ENCODE measurements at regions not wholly inside any gene's neighbourhood (a gene's known extent, or its start where the extent isn't known, plus 50 kb on each side); places are given as distances from the start of the nearest gene placed in this dataset.
"Not testable (repeated sequence)": the region's sequence is repeated elsewhere in the genome, so short reads cannot be mapped to it uniquely, and the experiment has no call there.

DNA sequence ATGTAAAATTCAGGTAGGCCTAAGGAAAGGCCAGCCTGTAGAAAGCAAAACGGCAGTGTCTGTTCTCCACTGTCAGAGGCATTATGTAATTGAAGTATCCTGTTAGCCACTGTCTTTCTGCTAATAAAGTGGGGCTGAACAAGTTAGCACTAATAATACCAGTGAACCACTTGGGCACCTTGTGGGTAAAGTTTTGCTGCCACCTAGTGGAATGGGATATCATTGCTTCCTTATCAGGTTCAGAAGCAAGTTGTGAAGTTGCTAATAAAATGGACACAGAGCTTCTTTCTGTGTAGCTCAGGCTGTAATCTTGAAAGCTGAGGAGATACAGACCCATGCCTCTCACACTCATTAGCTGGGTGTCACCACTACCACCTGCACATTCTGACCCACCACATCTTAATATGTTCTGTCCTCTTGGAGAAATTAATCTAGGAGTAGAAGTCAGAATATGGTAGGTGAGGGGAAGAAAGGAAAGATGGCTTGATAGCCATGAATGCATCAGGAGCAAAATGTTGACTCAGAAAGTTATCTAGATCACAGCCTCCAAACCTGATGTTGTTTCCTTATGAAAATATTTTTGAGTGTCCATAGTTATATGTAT lies 175.1 kb downstream of the SEPTIN7 start:
- H3K36me3 Mint-ChIP-seq = no peaks in the 10 kb centered on the region

DNA sequence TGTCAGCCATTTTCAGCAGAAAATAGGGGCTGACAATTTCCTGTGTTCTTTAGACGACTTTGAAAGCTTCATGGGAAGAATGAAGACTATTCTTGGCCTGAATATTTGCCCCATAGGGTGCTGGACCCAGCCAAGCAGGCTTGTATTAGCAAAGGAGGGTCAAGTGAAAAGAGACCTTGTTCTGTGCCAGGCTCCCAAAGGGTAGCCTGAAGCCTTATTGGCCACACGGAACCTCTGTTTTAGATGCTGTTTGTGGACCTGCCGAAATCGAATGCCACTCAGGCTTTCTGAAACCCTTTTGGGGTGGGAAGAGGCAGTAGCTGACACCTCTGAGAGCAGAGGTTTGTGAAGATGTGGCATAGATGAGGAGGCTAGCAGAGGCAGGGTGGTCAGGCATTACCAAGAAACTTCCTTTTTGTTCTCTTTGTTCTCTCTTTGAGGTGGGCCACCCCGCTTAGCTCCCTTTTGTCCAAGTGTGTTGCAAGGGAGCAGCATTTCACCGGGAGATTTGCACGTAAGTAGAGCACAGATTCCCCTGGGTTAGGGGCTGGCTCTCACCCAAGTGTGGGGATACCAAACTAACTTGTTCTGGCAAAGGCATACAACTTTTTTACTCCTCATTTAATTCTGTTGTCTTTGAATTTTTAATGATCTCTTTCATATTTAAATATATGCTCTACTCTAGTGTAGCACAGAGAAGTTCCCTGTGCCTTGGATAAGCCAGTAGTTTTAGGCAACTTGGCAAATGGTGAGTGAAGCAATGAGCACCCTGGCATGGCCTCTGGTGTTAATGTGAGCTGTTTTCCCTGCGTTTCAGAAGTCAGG lies 174.0 kb upstream of the EEPD1 start:
- H3K36me3 Mint-ChIP-seq; POLR2A ChIA-PET; H3K27ac ChIP-seq (ENCODE audit: low read length); ATAC-seq (replicated peaks in 1 of 4); H3K36me3 ChIP-seq (ENCODE audit: control insufficient read depth in 2 of 2, extremely low read depth in 1 of 2, insufficient read depth in 1 of 2, low read length in 1 of 2); H3K4me3 ChIP-seq (ENCODE audit: control insufficient read depth in 1 of 2, extremely low read depth in 1 of 2, low read length in 1 of 2); DNase-seq; H3K27ac Mint-ChIP-seq; H3K9me3 ChIP-seq; H3K4me1 ChIP-seq (ENCODE audit: control insufficient read depth in 1 of 2, extremely low read depth in 1 of 2, insufficient read depth in 2 of 2, low read length in 2 of 2); H3K4me1 Mint-ChIP-seq; H3K4me3 Mint-ChIP-seq; H3K9me3 Mint-ChIP-seq: not testable (repeated sequence)
- H3K27me3 ChIP-seq (replicated peaks in 1 of 2; ENCODE audit: control insufficient read depth in 2 of 2, extremely low read depth in 1 of 2, insufficient read depth in 2 of 2, low read length in 1 of 2) = peaks cover 0 to 20% of the 10 kb centered on the region in 2 experiments
- CTCF ChIA-PET = interaction anchor here (1.2 kb wide), 2 partner anchors 62 to 308 kb away, joined by 3 read pairs; no protein-coding TSS in a partner anchor
- WGBS (ENCODE audit: insufficient coverage) = 55% methylated on average over 5 of the region's 8 CpGs
- H3K27me3 Mint-ChIP-seq = peaks cover 3 to 11% of the 10 kb centered on the region in 2 donors

More for the DNA sequence above, 175.1 kb downstream of the SEPTIN7 start:
- no CpG with 5 or more reads among the region's 1 CpG for WGBS (ENCODE audit: insufficient coverage)
- DNase-seq (peak in 26 of 35 experiments; percentile 10 to 83 (median 34)), ATAC-seq (replicated peaks in 1 of 4) (peak; percentile 63 to 70 (median 67))
- no peaks in the 10 kb centered on the region for H3K36me3 ChIP-seq (ENCODE audit: control insufficient read depth in 2 of 2, extremely low read depth in 1 of 2, insufficient read depth in 1 of 2, low read length in 1 of 2)
- peaks cover 17 to 24% of the 10 kb centered on the region in 2 donors for H3K27me3 Mint-ChIP-seq
- CTCF ChIA-PET = interaction anchor here in 1 of 2 donors (0.6 to 1.0 kb wide), 3 partner anchors 59 to 318 kb away, joined by 3 to 4 read pairs (median 3); no protein-coding TSS in a partner anchor
- H3K4me1 ChIP-seq (ENCODE audit: control insufficient read depth in 1 of 2, extremely low read depth in 1 of 2, insufficient read depth in 2 of 2, low read length in 2 of 2) = no peaks in the 10 kb centered on the region
- H3K4me3 Mint-ChIP-seq = no peak overlapping the region
- H3K27ac Mint-ChIP-seq = no peak overlapping the region
- peaks cover 0 to 10% of the 10 kb centered on the region in 2 experiments for H3K27me3 ChIP-seq (replicated peaks in 1 of 2; ENCODE audit: control insufficient read depth in 2 of 2, extremely low read depth in 1 of 2, insufficient read depth in 2 of 2, low read length in 1 of 2)
- no peaks in the 10 kb centered on the region for H3K9me3 Mint-ChIP-seq
- H3K27ac ChIP-seq (ENCODE audit: low read length) = no peak overlapping the region
- no peak overlapping the region for H3K4me3 ChIP-seq (ENCODE audit: control insufficient read depth in 1 of 2, extremely low read depth in 1 of 2, low read length in 1 of 2)
- no peaks in the 10 kb centered on the region for H3K9me3 ChIP-seq
- POLR2A ChIA-PET = no interaction called here
- H3K4me1 Mint-ChIP-seq = peaks cover 4 to 5% (median 4%) of the 10 kb centered on the region in 3 donors

DNA sequence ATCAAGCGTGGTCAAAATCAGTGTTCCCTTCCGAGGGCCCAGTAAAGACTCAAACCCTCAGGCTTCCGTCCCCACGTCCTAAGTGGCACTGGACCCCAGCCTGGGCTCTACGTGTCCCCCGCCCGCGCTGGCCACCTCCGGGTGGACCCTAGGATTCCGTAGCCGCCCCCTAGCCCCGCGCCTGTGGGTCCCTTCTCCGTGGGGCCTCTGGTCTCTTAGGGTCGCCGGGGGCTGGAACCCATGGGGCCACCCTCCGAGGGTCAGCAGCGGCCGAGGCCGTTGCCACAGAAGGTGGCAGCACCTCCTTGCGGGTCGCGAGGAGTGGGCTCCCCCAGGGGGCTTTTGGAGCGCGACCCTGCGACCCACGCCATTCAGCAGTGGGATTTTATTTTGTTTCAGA lies 170.5 kb upstream of the EEPD1 start:
- no peak overlapping the region for H3K27ac ChIP-seq (ENCODE audit: low read length)
- no peaks in the 10 kb centered on the region for H3K9me3 ChIP-seq
- ChIA-PET POLR2A (no interaction called here), CTCF (interaction anchor here in 1 of 2 donors (1.0 kb wide), 1 partner anchor 11 kb away, joined by 3 read pairs; no protein-coding TSS in a partner anchor)
- peaks cover 0 to 17% of the 10 kb centered on the region in 2 experiments for H3K27me3 ChIP-seq (replicated peaks in 1 of 2; ENCODE audit: control insufficient read depth in 2 of 2, extremely low read depth in 1 of 2, insufficient read depth in 2 of 2, low read length in 1 of 2)
- peaks cover 0 to 3% of the 10 kb centered on the region in 2 experiments for H3K4me1 ChIP-seq (ENCODE audit: control insufficient read depth in 1 of 2, extremely low read depth in 1 of 2, insufficient read depth in 2 of 2, low read length in 2 of 2)
- H3K27me3 Mint-ChIP-seq = peaks cover 0 to 2% of the 10 kb centered on the region in 2 donors
- no peak for ATAC-seq (replicated peaks in 1 of 4)
- H3K4me3 Mint-ChIP-seq = no peak overlapping the region
- H3K36me3 ChIP-seq (ENCODE audit: control insufficient read depth in 2 of 2, extremely low read depth in 1 of 2, insufficient read depth in 1 of 2, low read length in 1 of 2) = no peaks in the 10 kb centered on the region
- H3K27ac Mint-ChIP-seq = no peak overlapping the region
- no peaks in the 10 kb centered on the region for H3K36me3 Mint-ChIP-seq
- no peaks in the 10 kb centered on the region for H3K9me3 Mint-ChIP-seq
- DNase-seq = no peak
- peaks cover 0 to 3% (median 0%) of the 10 kb centered on the region in 3 donors for H3K4me1 Mint-ChIP-seq
- no peak overlapping the region for H3K4me3 ChIP-seq (ENCODE audit: control insufficient read depth in 1 of 2, extremely low read depth in 1 of 2, low read length in 1 of 2)
- 92% methylated on average over 19 of the region's 27 CpGs for WGBS (ENCODE audit: insufficient coverage)

DNA sequence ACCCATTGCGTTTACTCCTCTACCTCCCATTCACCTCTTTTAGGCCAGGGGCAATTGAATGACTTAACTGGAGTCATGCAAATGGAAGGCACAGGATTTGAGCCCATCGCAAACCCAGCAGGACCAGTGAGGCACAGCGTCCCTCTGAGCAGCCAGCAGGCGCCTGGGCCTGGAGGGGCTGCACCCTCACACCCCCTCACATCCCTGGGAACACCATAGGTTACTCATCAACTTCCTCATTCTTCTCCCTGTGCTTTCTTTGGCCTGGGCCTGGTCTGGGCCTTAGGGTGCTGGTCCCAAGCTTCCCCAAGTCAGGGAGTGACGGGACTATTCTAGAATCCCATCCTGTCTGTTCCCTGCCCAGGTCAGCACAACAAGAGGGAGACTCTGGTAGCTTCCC lies 169.4 kb upstream of the EEPD1 start:
- H3K9me3 Mint-ChIP-seq = no peaks in the 10 kb centered on the region
- Histone ChIP-seq H3K27ac (ENCODE audit: low read length) (no peak overlapping the region), H3K27me3 (replicated peaks in 1 of 2; ENCODE audit: control insufficient read depth in 2 of 2, extremely low read depth in 1 of 2, insufficient read depth in 2 of 2, low read length in 1 of 2) (peaks cover 0 to 17% of the 10 kb centered on the region in 2 experiments), H3K9me3 (no peaks in the 10 kb centered on the region), H3K4me3 (ENCODE audit: control insufficient read depth in 1 of 2, extremely low read depth in 1 of 2, low read length in 1 of 2) (no peak overlapping the region), H3K36me3 (ENCODE audit: control insufficient read depth in 2 of 2, extremely low read depth in 1 of 2, insufficient read depth in 1 of 2, low read length in 1 of 2) (no peaks in the 10 kb centered on the region), H3K4me1 (ENCODE audit: control insufficient read depth in 1 of 2, extremely low read depth in 1 of 2, insufficient read depth in 2 of 2, low read length in 2 of 2) (peaks cover 0 to 3% of the 10 kb centered on the region in 2 experiments)
- POLR2A ChIA-PET = no interaction called here
- CTCF ChIA-PET = interaction anchor here (0.9 to 3.9 kb wide), 4 partner anchors 301 to 315 kb away, joined by 4 to 62 read pairs (median 25); no protein-coding TSS in a partner anchor
- H3K4me3 Mint-ChIP-seq = no peak overlapping the region
- H3K27me3 Mint-ChIP-seq = peaks cover 0 to 2% of the 10 kb centered on the region in 2 donors
- H3K4me1 Mint-ChIP-seq = peaks cover 0 to 3% (median 0%) of the 10 kb centered on the region in 3 donors
- H3K36me3 Mint-ChIP-seq = no peaks in the 10 kb centered on the region
- 87% methylated on average over 4 of the region's 5 CpGs for WGBS (ENCODE audit: insufficient coverage)
- DNase-seq = no peak
- no peak overlapping the region for H3K27ac Mint-ChIP-seq
- no peak for ATAC-seq (replicated peaks in 1 of 4)

DNA sequence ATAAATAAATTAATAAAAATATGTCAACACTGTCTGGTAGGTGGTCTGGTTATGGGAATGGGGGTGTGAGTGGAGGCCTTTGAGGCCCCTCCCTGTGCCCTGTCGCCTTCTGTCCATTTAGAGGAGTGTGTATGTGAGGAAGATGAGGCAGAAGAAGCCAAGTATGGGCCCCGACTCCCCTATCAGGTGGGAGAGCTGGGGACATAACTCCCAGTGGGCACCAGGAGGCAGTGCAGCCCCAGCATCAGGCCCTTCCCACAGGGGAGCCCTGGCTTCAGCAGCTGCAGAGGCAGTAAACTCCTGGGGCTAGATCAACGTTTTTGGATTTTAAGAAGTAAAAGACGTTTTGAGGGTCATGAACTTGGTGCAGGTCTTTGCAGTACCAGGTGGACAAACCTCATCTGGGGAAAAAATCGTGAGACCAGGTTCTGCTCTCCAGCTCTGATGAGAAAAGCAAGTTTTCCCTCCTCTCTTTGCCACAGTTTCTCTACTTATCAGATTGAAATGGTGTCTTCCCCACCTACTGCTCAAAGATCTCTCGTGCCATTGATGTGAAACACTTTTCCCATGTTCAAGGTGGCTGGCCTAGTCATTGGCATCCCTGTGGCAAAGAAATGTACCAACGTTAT lies 167.8 kb upstream of the EEPD1 start:
- Mint-ChIP-seq H3K9me3 (no peaks in the 10 kb centered on the region), H3K27me3 (peaks cover 0 to 2% of the 10 kb centered on the region in 2 donors), H3K4me1 (peaks cover 0 to 3% (median 0%) of the 10 kb centered on the region in 3 donors), H3K4me3 (no peak overlapping the region), H3K36me3 (no peaks in the 10 kb centered on the region), H3K27ac (no peak overlapping the region)
- DNase-seq (peak; percentile 55 to 86 (median 72)), ATAC-seq (replicated peaks in 1 of 4) (peak; percentile 91 to 100 (median 98))
- POLR2A ChIA-PET = no interaction called here
- Histone ChIP-seq H3K4me1 (ENCODE audit: control insufficient read depth in 1 of 2, extremely low read depth in 1 of 2, insufficient read depth in 2 of 2, low read length in 2 of 2) (peaks cover 0 to 3% of the 10 kb centered on the region in 2 experiments), H3K4me3 (ENCODE audit: control insufficient read depth in 1 of 2, extremely low read depth in 1 of 2, low read length in 1 of 2) (no peak overlapping the region), H3K27ac (ENCODE audit: low read length) (no peak overlapping the region), H3K27me3 (replicated peaks in 1 of 2; ENCODE audit: control insufficient read depth in 2 of 2, extremely low read depth in 1 of 2, insufficient read depth in 2 of 2, low read length in 1 of 2) (peaks cover 0 to 17% of the 10 kb centered on the region in 2 experiments), H3K36me3 (ENCODE audit: control insufficient read depth in 2 of 2, extremely low read depth in 1 of 2, insufficient read depth in 1 of 2, low read length in 1 of 2) (no peaks in the 10 kb centered on the region), H3K9me3 (no peaks in the 10 kb centered on the region)
- CTCF ChIA-PET = interaction anchor here (0.6 to 3.9 kb wide), 8 partner anchors 304 to 397 kb away, joined by 3 to 62 read pairs (median 8); no protein-coding TSS in a partner anchor
- WGBS (ENCODE audit: insufficient coverage) = 27% methylated on average over 5 of the region's 7 CpGs

DNA sequence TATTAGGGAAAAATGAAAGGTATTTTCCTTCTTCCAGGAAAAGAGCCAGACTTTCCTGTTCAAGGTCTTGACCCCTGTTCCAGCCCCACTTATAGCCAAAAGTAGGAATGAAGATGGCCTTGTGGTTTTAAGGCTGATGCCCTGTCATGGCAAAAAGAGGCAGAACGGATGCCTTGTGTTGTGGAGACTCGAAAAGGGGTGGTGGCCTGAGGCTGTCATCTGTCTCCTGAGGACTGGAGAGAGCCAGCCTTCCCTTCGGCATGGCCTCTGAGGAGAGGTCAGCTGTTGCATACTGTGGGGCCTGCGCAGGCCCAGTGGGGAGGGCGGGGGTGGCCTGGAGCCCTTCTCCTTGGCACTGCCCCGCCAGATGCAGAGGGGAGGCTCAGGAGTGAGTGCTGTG lies 166.0 kb upstream of the EEPD1 start:
- Histone ChIP-seq H3K4me1 (ENCODE audit: control insufficient read depth in 1 of 2, extremely low read depth in 1 of 2, insufficient read depth in 2 of 2, low read length in 2 of 2) (peaks cover 0 to 3% of the 10 kb centered on the region in 2 experiments), H3K9me3 (no peaks in the 10 kb centered on the region), H3K27ac (ENCODE audit: low read length) (no peak overlapping the region), H3K36me3 (ENCODE audit: control insufficient read depth in 2 of 2, extremely low read depth in 1 of 2, insufficient read depth in 1 of 2, low read length in 1 of 2) (no peaks in the 10 kb centered on the region), H3K27me3 (replicated peaks in 1 of 2; ENCODE audit: control insufficient read depth in 2 of 2, extremely low read depth in 1 of 2, insufficient read depth in 2 of 2, low read length in 1 of 2) (peaks cover 0 to 17% of the 10 kb centered on the region in 2 experiments), H3K4me3 (ENCODE audit: control insufficient read depth in 1 of 2, extremely low read depth in 1 of 2, low read length in 1 of 2) (no peak overlapping the region)
- peaks cover 0 to 3% (median 0%) of the 10 kb centered on the region in 3 donors for H3K4me1 Mint-ChIP-seq
- H3K4me3 Mint-ChIP-seq = no peak overlapping the region
- H3K9me3 Mint-ChIP-seq = no peaks in the 10 kb centered on the region
- no peaks in the 10 kb centered on the region for H3K36me3 Mint-ChIP-seq
- WGBS (ENCODE audit: insufficient coverage) = 84% methylated on average over 6 of the region's 6 CpGs
- no peak for ATAC-seq (replicated peaks in 1 of 4)
- POLR2A ChIA-PET = no interaction called here
- CTCF ChIA-PET = interaction anchor here (3.5 to 3.9 kb wide), 2 partner anchors 302 kb away, joined by 45 to 62 read pairs; no protein-coding TSS in a partner anchor
- peaks cover 2 to 3% of the 10 kb centered on the region in 2 donors for H3K27me3 Mint-ChIP-seq
- no peak overlapping the region for H3K27ac Mint-ChIP-seq
- DNase-seq = no peak
